ENCODE measurements at regions not wholly inside any gene's neighbourhood (a gene's known extent, or its start where the extent isn't known, plus 50 kb on each side); places are given as distances from the start of the nearest gene placed in this dataset.

GRCh38 chr2:64748147-64748546 is 94.4 kb upstream of the SERTAD2 start:
- TF ChIP-seq POLR2A (IDR thresholded peaks at IDR 0.05): no peak
- TF ChIP-seq, protein P1, sequence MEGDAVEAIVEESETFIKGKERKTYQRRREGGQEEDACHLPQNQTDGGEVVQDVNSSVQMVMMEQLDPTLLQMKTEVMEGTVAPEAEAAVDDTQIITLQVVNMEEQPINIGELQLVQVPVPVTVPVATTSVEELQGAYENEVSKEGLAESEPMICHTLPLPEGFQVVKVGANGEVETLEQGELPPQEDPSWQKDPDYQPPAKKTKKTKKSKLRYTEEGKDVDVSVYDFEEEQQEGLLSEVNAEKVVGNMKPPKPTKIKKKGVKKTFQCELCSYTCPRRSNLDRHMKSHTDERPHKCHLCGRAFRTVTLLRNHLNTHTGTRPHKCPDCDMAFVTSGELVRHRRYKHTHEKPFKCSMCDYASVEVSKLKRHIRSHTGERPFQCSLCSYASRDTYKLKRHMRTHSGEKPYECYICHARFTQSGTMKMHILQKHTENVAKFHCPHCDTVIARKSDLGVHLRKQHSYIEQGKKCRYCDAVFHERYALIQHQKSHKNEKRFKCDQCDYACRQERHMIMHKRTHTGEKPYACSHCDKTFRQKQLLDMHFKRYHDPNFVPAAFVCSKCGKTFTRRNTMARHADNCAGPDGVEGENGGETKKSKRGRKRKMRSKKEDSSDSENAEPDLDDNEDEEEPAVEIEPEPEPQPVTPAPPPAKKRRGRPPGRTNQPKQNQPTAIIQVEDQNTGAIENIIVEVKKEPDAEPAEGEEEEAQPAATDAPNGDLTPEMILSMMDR (IDR thresholded peaks at IDR 0.05): no peak
